AG09309 (cell line): ENCODE measurements at regions not wholly inside any gene's neighbourhood (a gene's known extent, or its start where the extent isn't known, plus 50 kb on each side); places are given as distances from the start of the nearest gene placed in this dataset.
"Not testable (repeated sequence)": the region's sequence is repeated elsewhere in the genome, so short reads cannot be mapped to it uniquely, and the experiment has no call there.

ENCODE experiments used
- DNase-seq: peaks from one replicate; pipeline ENCODE4 v3.0.0-alpha.2; 2010; ENCODE audit warnings: low read depth
- H3K4me3 ChIP-seq: 2 replicates; pipeline ENCODE4 v1.5.1; 2011; ENCODE audit warnings: mild to moderate bottlenecking, low read depth, low read length, moderate library complexity; ENCODE audit not compliant: control insufficient read depth

GRCh38 chr17:30666838-30667656 is 157.4 kb downstream of the CRLF3 start:
- DNase-seq = not testable (repeated sequence)
- H3K4me3 ChIP-seq = peak overlapping the region; percentile 51

GRCh38 chr17:30663727-30664455 is 160.6 kb downstream of the CRLF3 start:
- H3K4me3 ChIP-seq, DNase-seq: not testable (repeated sequence)

- not testable (repeated sequence) for H3K4me3 ChIP-seq, DNase-seq
These were observed 167.3 kb downstream of the CRLF3 start for GRCh38 chr17:30657148-30657547.

DNA sequence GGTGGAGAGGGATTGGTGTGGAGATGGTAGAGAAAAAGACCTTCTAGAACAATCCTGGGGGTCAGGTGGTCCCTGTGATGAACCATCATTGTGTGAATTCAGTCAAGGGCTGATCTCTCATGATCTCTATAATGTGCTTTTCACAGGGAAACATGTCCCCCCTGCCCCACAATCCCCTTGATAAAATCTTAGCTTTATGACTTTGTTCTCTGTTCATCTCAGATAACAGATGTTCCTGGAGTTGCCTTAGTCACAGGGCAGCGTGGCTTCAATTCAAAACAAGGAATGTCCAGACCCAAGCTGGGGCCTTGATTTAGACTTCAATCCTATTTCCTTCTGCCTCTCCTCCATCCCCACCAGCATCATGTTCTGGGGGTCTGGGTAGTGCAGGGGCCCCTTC is 171.5 kb downstream of the CRLF3 start:
- DNase-seq, H3K4me3 ChIP-seq: not testable (repeated sequence)

GRCh38 chr17:30650149-30650548 is 172.9 kb downstream of the GOSR1 start:
- not testable (repeated sequence) for H3K4me3 ChIP-seq, DNase-seq

DNA sequence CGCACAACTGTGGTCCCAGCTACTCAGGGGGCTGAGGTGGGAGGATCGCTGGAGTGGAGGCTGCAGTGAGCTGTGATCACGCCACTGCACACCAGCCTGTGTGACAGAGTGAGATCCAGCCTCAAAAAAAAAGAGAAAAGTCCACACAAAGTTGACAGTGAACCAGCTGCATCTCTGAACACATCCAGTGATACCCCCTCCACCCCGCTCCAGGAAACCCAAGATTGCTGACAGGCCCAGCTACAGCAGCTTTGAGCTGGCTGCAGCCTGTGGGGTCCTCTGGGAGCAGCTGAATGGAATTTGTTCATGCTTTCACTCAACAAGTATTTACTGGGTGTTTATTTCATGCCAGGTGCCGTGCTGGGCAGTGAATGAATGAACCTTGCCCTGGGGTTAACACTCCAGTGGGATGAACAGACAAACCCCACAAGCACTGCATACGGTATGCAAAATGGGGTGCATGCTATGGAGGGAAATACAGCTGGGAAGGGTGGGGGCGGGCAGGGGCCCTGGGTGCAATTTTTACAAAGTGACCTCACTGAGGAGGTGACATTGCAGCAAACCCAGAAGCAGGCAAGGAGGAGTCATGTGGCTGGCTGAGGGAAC is 170.9 kb downstream of the GOSR1 start:
- H3K4me3 ChIP-seq, DNase-seq: not testable (repeated sequence)

- DNase-seq = not testable (repeated sequence)
These were observed 168.7 kb downstream of the GOSR1 start for GRCh38 chr17:30645875-30646274.

GRCh38 chr17:30644713-30645112 is 167.5 kb downstream of the GOSR1 start:
- H3K4me3 ChIP-seq, DNase-seq: not testable (repeated sequence)

More at GRCh38 chr17:30645875-30646274, 168.7 kb downstream of the GOSR1 start:
- not testable (repeated sequence) for H3K4me3 ChIP-seq

DNA sequence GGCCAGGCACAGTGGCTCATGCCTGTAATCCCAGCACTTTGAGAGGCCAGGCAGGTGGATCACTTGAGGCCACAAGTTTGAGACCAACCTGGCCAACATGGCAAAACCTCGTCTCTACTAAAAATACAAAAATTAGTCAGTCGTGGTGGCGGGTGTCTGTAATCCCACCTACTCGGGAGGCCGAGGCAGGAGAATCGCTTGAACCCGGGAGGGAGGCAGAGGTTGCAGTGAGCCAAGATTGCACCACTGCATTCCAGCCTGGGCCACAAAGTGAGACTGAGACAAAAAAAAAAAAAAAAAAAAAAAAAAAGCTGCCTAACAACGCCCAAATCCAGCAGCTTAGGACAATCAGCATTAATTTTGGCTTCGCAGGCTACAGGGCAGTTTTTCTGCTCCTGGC is 167.1 kb downstream of the GOSR1 start:
- DNase-seq, H3K4me3 ChIP-seq: not testable (repeated sequence)

DNA sequence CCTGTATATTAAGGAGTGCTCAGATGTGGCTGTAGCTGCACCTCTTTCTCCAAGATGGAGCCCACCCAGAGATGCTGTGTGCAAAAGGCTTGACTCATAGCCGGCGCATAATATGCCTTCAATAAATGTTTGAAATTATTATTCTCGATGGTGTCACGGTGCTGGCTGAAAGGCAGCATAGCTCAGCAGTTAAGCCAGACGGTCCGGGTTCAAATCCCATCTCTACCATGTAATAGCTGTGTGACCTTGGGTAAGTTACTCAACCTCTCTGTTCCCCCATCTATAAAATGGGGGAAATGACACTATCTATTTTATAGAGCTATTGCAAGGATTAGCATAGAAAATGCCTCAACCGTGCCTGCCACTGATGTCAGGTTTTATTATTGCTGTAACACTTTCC is 164.2 kb downstream of the GOSR1 start:
- not testable (repeated sequence) for DNase-seq, H3K4me3 ChIP-seq

GRCh38 chr17:30639391-30639790 is 162.2 kb downstream of the GOSR1 start:
- DNase-seq, H3K4me3 ChIP-seq: not testable (repeated sequence)

- not testable (repeated sequence) for H3K4me3 ChIP-seq, DNase-seq
These were observed 161.8 kb downstream of the GOSR1 start for GRCh38 chr17:30638968-30639367.

- H3K4me3 ChIP-seq, DNase-seq: not testable (repeated sequence)
These were observed 154.4 kb downstream of the GOSR1 start for GRCh38 chr17:30631651-30632050.

DNA sequence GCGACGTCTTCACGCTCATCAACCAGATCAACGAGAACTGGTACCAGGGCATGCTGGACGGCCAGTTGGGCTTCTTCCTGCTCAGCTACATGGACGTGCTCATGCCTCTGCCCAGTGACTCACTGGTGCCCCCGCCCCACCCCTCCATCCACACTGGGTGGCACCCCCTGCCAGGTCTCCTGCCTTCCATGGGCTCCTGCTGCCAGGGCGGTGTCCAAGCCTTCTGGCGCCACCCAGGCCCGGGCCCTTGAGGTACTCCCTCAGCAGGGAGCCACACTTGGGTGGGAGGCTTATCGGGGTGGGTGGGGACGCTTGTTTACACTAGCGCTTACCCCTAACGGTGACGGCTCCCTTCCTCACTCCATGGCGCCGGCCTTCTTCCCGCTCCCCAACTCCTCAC is 148.2 kb downstream of the GOSR1 start:
- not testable (repeated sequence) for H3K4me3 ChIP-seq, DNase-seq

- not testable (repeated sequence) for DNase-seq, H3K4me3 ChIP-seq
These were observed 147.0 kb downstream of the GOSR1 start for GRCh38 chr17:30624180-30624579.

GRCh38 chr17:30609682-30610081 is 132.5 kb downstream of the GOSR1 start:
- not testable (repeated sequence) for DNase-seq

More at GRCh38 chr17:30609682-30610081, 132.5 kb downstream of the GOSR1 start:
- H3K4me3 ChIP-seq = not testable (repeated sequence)
